Left renal cortex interstitium (tissue), 4 donors: ENCODE measurements at regions not wholly inside any gene's neighbourhood (a gene's known extent, or its start where the extent isn't known, plus 50 kb on each side); places are given as distances from the start of the nearest gene placed in this dataset.
"Not testable (repeated sequence)": the region's sequence is repeated elsewhere in the genome, so short reads cannot be mapped to it uniquely, and the experiment has no call there.

Experiments
- DNase-seq, 4 donors: peaks; one replicate each; pipeline ENCODE4 v3.0.0-alpha.2; 2013; ENCODE audit warnings: low read depth in 4 of 4, low spot score in 2 of 4, missing footprints in 1 of 4

GRCh38 chr9:30089428-30089827 lies 2295.0 kb upstream of the ACO1 start:
- DNase-seq, result no peak

GRCh38 chr9:30103647-30104394 lies 2280.6 kb upstream of the ACO1 start:
- no peak for DNase-seq

- DNase-seq, result not testable (repeated sequence)
These were observed 2277.3 kb upstream of the ACO1 start for GRCh38 chr9:30107134-30107533.

GRCh38 chr9:30116673-30117217 lies 2267.7 kb upstream of the ACO1 start:
- DNase-seq, result no peak

GRCh38 chr9:30120666-30121065 lies 2263.8 kb upstream of the ACO1 start:
- DNase-seq, result no peak

GRCh38 chr9:30121611-30122010 lies 2262.8 kb upstream of the ACO1 start:
- DNase-seq, result no peak

- DNase-seq, result no peak
These were observed 2258.6 kb upstream of the ACO1 start for GRCh38 chr9:30125881-30126280.

- no peak for DNase-seq
These were observed 2257.1 kb upstream of the ACO1 start for GRCh38 chr9:30127371-30127770.

- no peak for DNase-seq
These were observed 2244.0 kb upstream of the ACO1 start for GRCh38 chr9:30140407-30140806.

- no peak for DNase-seq
These were observed 2223.9 kb upstream of the ACO1 start for GRCh38 chr9:30160570-30160969.

- no peak for DNase-seq
These were observed 2212.2 kb upstream of the ACO1 start for GRCh38 chr9:30172206-30172605.

GRCh38 chr9:30178610-30179009 lies 2205.8 kb upstream of the ACO1 start:
- DNase-seq, result no peak

GRCh38 chr9:30193421-30193820 lies 2191.0 kb upstream of the ACO1 start:
- DNase-seq, result no peak

- no peak for DNase-seq
These were observed 2187.5 kb upstream of the ACO1 start for GRCh38 chr9:30196941-30197340.

- no peak for DNase-seq
These were observed 2187.0 kb upstream of the ACO1 start for GRCh38 chr9:30197453-30197852.

- no peak for DNase-seq
These were observed 2186.5 kb upstream of the ACO1 start for GRCh38 chr9:30197954-30198353.

GRCh38 chr9:30198463-30199309 lies 2185.8 kb upstream of the ACO1 start:
- no peak for DNase-seq

GRCh38 chr9:30201024-30201423 lies 2183.4 kb upstream of the ACO1 start:
- DNase-seq, result no peak

GRCh38 chr9:30235068-30235467 lies 2149.4 kb upstream of the ACO1 start:
- no peak for DNase-seq

GRCh38 chr9:30235564-30235963 lies 2148.9 kb upstream of the ACO1 start:
- no peak for DNase-seq

- DNase-seq, result no peak
These were observed 2144.6 kb upstream of the ACO1 start for GRCh38 chr9:30239878-30240277.

GRCh38 chr9:30243467-30243866 lies 2141.0 kb upstream of the ACO1 start:
- no peak for DNase-seq
